ENCODE measurements at regions not wholly inside any gene's neighbourhood (a gene's known extent, or its start where the extent isn't known, plus 50 kb on each side); places are given as distances from the start of the nearest gene placed in this dataset.

DNA sequence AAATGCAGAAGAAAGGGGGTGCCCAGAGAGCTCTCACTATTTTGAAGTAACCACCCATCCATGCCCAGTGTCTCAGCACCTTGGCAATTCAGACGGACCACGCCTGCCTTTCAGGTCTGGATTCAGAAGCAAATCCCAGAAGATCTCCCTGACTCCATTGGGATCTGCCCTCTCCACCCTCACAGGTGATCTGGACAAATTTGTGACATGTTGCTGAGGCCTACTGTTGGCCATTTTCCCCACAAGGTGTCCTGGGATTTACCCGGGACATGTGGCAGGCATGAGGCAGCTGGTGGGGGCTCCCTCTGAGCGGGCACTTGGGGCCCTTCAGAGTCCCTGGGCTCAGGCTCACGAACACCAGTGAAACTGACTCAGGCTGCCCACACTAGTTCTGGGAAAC lies 51.9 kb upstream of the IYD start:
- Histone ChIP-seq H3K27me3 (ENCODE audit: insufficient read depth, low read length, poor library complexity) (no peaks in the 10 kb centered on the region), H3K79me2 (ENCODE audit: control insufficient read depth, insufficient read depth, low read length) (no peaks in the 10 kb centered on the region), H3K4me2 (ENCODE audit: low read length) (no peak overlapping the region), H3K79me1 (ENCODE audit: low read length) (no peaks in the 10 kb centered on the region), H3K4ac (ENCODE audit: low read depth, low read length) (no peak overlapping the region), H3K4me3 (ENCODE audit: low read length) (no peak overlapping the region), H2BK5ac (ENCODE audit: low read length) (no peak overlapping the region), H4K5ac (ENCODE audit: low read length) (no peak overlapping the region), H3K4me1 (ENCODE audit: control insufficient read depth, low read depth, low read length) (no peaks in the 10 kb centered on the region), H3K23ac (ENCODE audit: low read length) (no peak overlapping the region), H3K9ac (ENCODE audit: low read length) (no peak overlapping the region), H2AK5ac (ENCODE audit: low read length) (no peak overlapping the region), H3K56ac (ENCODE audit: low read length) (no peak overlapping the region), H4K8ac (ENCODE audit: low read depth, low read length) (no peak overlapping the region), H2BK15ac (replicated peaks; ENCODE audit: low read depth) (no peak overlapping the region), H2BK120ac (ENCODE audit: low read depth, low read length) (no peak overlapping the region), H3K18ac (ENCODE audit: low read length) (no peak overlapping the region), H3K36me3 (ENCODE audit: control insufficient read depth, insufficient read depth, low read length) (no peaks in the 10 kb centered on the region), H3K27ac (ENCODE audit: low read depth, low read length) (no peak overlapping the region)
- no peak for DNase-seq
- WGBS (ENCODE audit: extremely low coverage, insufficient coverage, low lambda C conversion rate) = no CpG with 5 or more reads among the region's 5 CpGs

Data from mesendoderm (in vitro differentiated cells).